Smooth muscle cell (in vitro differentiated cells): ENCODE measurements at regions not wholly inside any gene's neighbourhood (a gene's known extent, or its start where the extent isn't known, plus 50 kb on each side); places are given as distances from the start of the nearest gene placed in this dataset.

Experiments used
- DNase-seq: peaks from one replicate; lab custom pipeline; 2025; ENCODE audit not compliant: unreplicated experiment; lab: John Stamatoyannopoulos, UW
- H2AFZ ChIP-seq: fragments of 200-600 bp; sonication (generic); 2 replicates; pipeline ENCODE4 v1.6.0; 2016; ENCODE audit warnings: antibody characterized with exemption, low read depth, mild to moderate bottlenecking
- H3F3A ChIP-seq: fragments of 200-600 bp; sonication (generic); 2 replicates; pipeline ENCODE4 v1.6.0; 2017; ENCODE audit warnings: antibody characterized with exemption, low read depth
- H3K27ac ChIP-seq: fragments of 200-600 bp; sonication (generic); 2 replicates; pipeline ENCODE4 v1.5.1; 2016; ENCODE audit warnings: low read depth, mild to moderate bottlenecking
- H3K27me3 ChIP-seq: fragments of 200-600 bp; sonication (generic); 2 replicates; pipeline ENCODE4 v1.6.1; 2016; ENCODE audit warnings: low read depth, mild to moderate bottlenecking
- H3K36me3 ChIP-seq: fragments of 200-600 bp; sonication (generic); 2 replicates; pipeline ENCODE4 v1.5.1; 2016; ENCODE audit warnings: low read depth
- H3K4me1 ChIP-seq: fragments of 200-600 bp; sonication (generic); 2 replicates; pipeline ENCODE4 v1.5.1; 2016; ENCODE audit warnings: low read depth
- H3K4me2 ChIP-seq: fragments of 200-600 bp; sonication (generic); 2 replicates; pipeline ENCODE4 v1.6.0; 2016; ENCODE audit warnings: mild to moderate bottlenecking
- H3K4me3 ChIP-seq: fragments of 200-600 bp; sonication (generic); 2 replicates; pipeline ENCODE4 v1.5.1; 2016; ENCODE audit warnings: mild to moderate bottlenecking
- H3K79me2 ChIP-seq: fragments of 200-600 bp; sonication (generic); 2 replicates; pipeline ENCODE4 v1.6.0; 2016; ENCODE audit warnings: low read depth, mild to moderate bottlenecking
- H3K9ac ChIP-seq: fragments of 200-600 bp; sonication (generic); 2 replicates; pipeline ENCODE4 v1.6.0; 2016; ENCODE audit warnings: low read depth
- H3K9me3 ChIP-seq: fragments of 200-600 bp; sonication (generic); replicated peaks from 2 replicates; pipeline ENCODE4 v1.5.1; 2016; ENCODE audit warnings: low read depth
- H4K20me1 ChIP-seq: fragments of 200-600 bp; sonication (generic); 2 replicates; pipeline ENCODE4 v1.6.0; 2016; ENCODE audit warnings: low read depth
- WGBS: methylation state at CpG from one replicate; pipeline ENCODE4 v1.1.7; 2016; ENCODE audit warnings: low lambda C conversion rate; 5-methylcytosine and 5-hydroxymethylcytosine counted together
- TF ChIP-seq, protein P1 (sequence below): fragments of 200-600 bp; sonication (generic); IDR thresholded peaks from 2 replicates; pipeline ENCODE4 v1.5.1; 2017; ENCODE audit warnings: borderline replicate concordance, mild to moderate bottlenecking, antibody characterized with exemption; ENCODE audit not compliant: insufficient read depth, poor library complexity, severe bottlenecking

DNA sequence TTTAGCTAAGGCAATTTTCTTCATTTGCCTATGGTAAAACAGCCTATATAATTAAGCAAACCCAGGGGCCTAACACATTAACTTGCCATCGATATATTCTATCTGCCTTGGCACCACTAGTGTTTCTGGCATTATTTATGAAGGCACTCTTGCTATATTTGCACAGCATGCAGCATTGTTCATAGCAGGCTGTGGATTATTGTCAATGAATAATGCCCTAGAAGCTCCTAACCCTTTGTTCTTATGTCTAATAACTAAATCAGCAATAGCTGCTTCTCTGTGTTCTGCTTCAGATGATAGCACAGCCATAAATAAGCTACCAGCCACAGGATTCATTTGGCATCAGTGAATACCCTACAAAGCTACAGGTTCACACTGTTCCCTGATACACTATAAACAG lies 254.8 kb upstream of the STXBP5 start:
- H3K9me3 ChIP-seq, result no peaks in the 10 kb centered on the region
- H2AFZ ChIP-seq, result no peak overlapping the region
- no peak overlapping the region for H3K9ac ChIP-seq
- DNase-seq, result no peak
- H3K27ac ChIP-seq, result no peak overlapping the region
- TF ChIP-seq, protein P1, sequence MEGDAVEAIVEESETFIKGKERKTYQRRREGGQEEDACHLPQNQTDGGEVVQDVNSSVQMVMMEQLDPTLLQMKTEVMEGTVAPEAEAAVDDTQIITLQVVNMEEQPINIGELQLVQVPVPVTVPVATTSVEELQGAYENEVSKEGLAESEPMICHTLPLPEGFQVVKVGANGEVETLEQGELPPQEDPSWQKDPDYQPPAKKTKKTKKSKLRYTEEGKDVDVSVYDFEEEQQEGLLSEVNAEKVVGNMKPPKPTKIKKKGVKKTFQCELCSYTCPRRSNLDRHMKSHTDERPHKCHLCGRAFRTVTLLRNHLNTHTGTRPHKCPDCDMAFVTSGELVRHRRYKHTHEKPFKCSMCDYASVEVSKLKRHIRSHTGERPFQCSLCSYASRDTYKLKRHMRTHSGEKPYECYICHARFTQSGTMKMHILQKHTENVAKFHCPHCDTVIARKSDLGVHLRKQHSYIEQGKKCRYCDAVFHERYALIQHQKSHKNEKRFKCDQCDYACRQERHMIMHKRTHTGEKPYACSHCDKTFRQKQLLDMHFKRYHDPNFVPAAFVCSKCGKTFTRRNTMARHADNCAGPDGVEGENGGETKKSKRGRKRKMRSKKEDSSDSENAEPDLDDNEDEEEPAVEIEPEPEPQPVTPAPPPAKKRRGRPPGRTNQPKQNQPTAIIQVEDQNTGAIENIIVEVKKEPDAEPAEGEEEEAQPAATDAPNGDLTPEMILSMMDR, result no peak
- H3K4me3 ChIP-seq, result no peak overlapping the region
- no peaks in the 10 kb centered on the region for H3K27me3 ChIP-seq
- H3K36me3 ChIP-seq, result no peaks in the 10 kb centered on the region
- no peaks in the 10 kb centered on the region for H3F3A ChIP-seq
- WGBS, result 96% methylated on average over 1 of the region's 1 CpG
- H4K20me1 ChIP-seq, result no peaks in the 10 kb centered on the region
- H3K4me1 ChIP-seq, result no peaks in the 10 kb centered on the region
- H3K79me2 ChIP-seq, result no peaks in the 10 kb centered on the region
- no peak overlapping the region for H3K4me2 ChIP-seq

DNA sequence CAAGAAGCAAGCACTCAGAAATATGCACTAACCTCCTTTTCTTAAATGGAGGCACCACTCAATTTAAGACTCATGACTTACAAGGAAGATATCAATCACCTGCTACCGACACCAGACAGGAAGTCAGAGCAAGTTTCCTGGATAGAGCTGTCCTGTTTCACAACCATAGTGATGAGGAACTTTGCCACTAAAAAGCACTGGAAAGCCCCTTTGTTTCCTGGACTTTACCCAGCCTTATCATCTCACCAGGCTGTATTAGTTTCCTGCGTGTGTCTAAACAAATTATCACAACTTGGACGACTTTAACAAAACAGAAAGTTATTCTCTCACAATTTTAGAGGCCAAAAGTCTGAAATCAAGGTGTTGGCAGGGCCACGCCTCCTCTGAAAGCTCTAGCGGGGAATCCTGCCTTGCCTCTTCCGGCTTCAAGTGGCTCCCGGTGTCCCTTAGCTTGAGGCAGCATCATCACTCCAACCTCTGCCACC lies 253.8 kb upstream of the STXBP5 start:
- no peaks in the 10 kb centered on the region for H3K9me3 ChIP-seq
- no peaks in the 10 kb centered on the region for H3K36me3 ChIP-seq
- no peak overlapping the region for H3K4me3 ChIP-seq
- no peaks in the 10 kb centered on the region for H3K27me3 ChIP-seq
- H2AFZ ChIP-seq, result no peak overlapping the region
- H3K4me2 ChIP-seq, result no peak overlapping the region
- H3K9ac ChIP-seq, result no peak overlapping the region
- no peak overlapping the region for H3K27ac ChIP-seq
- no peak for DNase-seq
- WGBS, result 76% methylated on average over 7 of the region's 7 CpGs
- TF ChIP-seq, protein P1, result no peak
- H3K79me2 ChIP-seq, result no peaks in the 10 kb centered on the region
- H3F3A ChIP-seq, result no peaks in the 10 kb centered on the region
- H4K20me1 ChIP-seq, result no peaks in the 10 kb centered on the region
- H3K4me1 ChIP-seq, result no peaks in the 10 kb centered on the region

DNA sequence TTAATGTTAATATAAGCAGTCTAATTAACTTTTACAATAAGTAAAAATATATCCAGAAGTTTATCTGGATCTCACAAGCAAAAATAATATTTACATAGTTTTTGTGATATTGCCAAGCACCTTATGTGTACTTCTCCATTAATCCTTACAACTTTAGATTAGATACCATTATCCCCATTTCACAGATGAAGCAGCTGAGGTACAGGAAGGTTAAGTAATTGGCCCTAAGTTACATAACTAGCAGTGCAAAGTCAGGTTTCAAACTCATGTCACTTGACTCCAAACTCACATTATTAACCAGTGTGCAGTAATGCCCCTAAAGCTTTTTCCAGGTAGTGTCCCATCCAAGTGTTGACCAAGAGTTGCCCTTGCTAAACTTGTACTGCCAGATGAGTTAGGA lies 248.6 kb upstream of the STXBP5 start:
- Histone ChIP-seq H3K4me1 (no peaks in the 10 kb centered on the region), H3K27ac (no peak overlapping the region), H3K4me2 (no peak overlapping the region), H3K79me2 (no peaks in the 10 kb centered on the region), H3K27me3 (no peaks in the 10 kb centered on the region), H3K9ac (no peak overlapping the region), H3K36me3 (no peaks in the 10 kb centered on the region), H3F3A (no peaks in the 10 kb centered on the region), H2AFZ (no peak overlapping the region), H3K4me3 (no peak overlapping the region), H4K20me1 (no peaks in the 10 kb centered on the region), H3K9me3 (no peaks in the 10 kb centered on the region)
- TF ChIP-seq, protein P1, result no peak
- DNase-seq, result no peak
